HG02678 (cell line): ENCODE measurements at regions not wholly inside any gene's neighbourhood (a gene's known extent, or its start where the extent isn't known, plus 50 kb on each side); places are given as distances from the start of the nearest gene placed in this dataset.
"Not testable (repeated sequence)": the region's sequence is repeated elsewhere in the genome, so short reads cannot be mapped to it uniquely, and the experiment has no call there.

Experiments used
- ATAC-seq: cut with Tn5 transposase; IDR thresholded peaks from one replicate; pipeline ENCODE4 v1.9.1; 2021; ENCODE audit warnings: mild to moderate bottlenecking, moderate library complexity; ENCODE audit not compliant: unreplicated experiment

DNA sequence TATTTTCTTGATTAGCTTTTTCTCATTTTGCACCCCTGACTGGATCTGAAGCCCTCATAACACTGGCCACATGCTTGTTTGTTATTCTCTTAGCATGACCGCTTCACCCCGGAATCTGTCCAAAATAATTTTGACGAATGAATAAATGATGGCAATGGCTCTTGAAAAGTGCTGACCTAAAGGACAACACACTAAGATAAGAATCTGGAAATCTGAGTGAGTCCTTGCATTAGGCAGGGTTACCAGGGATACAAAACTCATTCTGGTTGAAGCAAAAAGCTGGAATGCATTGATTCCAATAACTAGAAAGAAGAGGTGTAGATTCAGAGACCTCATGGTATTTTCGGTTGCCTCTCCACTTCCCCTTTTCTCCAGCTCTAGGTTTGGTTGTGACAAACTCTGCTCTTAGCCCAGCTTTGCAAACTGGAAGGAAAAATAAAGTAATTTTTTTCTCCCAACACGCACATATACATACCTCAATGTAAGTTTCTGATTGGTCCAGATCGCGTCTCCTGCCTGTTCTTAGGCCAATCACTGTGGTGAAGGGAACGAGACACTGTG lies 157.4 kb downstream of the SKIDA1 start:
- no peak for ATAC-seq

DNA sequence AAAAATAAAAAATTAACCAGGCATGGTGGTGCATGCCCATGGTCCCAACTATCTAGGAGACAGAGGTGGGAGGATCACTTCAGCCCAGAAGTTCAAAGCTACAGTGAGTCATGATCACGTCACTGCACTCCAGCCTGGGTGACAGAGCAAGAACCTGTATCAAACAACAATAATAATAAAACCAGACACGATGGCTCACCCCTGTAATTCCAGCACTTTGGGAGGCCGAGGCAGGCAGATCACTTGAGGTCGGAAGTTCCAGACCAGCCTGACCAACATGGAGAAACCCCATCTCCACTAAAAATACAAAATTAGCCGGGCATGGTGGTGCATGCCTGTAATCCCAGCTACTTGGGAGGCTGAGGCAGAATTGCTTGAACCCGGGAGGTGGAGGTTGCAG lies 159.4 kb downstream of the SKIDA1 start:
- not testable (repeated sequence) for ATAC-seq

DNA sequence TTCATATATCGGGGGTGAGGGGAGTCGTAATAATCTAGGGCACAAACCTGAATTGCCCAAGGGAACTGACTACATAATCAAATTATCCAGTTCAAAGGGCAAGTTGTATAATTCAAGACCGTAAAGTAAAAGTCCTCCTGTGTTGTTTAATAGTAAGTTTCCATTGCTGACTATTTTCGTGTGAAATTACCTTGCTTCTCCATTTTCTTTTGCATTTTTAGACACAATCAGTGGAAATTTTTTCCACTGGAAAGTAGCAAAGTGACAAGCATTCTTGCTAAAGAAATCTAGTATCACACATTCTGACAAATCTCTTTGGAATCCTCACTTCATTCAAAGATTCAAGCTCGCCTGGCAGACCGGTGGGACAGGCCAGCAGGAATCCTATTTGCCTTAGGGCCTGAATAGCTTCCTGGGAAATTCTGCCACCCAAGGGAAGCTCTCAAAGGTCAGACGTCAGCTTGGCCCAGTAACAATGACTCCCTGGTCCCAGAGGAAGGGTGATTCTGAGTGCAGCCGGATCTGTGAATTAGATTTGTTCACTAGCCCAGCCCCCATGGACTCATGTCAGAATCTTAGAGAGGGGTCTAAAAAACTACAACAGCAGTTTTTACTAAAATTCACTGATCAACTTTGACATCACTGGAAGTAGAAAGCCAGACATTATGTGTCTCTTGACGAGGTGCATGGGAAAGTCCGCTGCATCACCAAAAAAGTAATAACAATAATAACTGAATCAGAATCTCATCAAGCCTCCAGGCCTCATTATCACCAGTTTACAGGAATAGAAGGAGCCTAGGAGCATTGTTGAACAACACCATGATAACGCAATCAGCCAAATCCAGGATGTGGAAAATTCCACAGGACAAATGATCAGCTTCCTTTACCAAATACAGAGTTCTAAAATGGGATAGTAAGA lies 161.0 kb downstream of the SKIDA1 start:
- ATAC-seq = no peak

DNA sequence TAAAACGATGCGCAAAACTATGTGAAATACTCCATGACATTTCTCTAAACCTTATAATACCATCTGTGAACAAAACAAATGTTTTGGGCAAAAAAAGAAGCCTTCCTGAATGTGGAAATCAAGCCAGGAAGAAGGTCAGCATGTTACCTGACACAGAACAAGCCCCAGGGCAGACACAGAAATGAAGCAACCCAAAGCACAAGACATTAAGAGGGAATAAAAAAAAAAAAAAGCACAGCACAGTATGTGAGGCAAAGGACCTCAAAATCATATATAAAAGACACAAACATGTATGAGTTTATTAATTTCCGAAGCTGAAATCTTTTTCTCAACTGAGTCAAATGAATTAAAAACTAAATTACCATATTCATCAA lies 161.8 kb downstream of the SKIDA1 start:
- no peak for ATAC-seq

DNA sequence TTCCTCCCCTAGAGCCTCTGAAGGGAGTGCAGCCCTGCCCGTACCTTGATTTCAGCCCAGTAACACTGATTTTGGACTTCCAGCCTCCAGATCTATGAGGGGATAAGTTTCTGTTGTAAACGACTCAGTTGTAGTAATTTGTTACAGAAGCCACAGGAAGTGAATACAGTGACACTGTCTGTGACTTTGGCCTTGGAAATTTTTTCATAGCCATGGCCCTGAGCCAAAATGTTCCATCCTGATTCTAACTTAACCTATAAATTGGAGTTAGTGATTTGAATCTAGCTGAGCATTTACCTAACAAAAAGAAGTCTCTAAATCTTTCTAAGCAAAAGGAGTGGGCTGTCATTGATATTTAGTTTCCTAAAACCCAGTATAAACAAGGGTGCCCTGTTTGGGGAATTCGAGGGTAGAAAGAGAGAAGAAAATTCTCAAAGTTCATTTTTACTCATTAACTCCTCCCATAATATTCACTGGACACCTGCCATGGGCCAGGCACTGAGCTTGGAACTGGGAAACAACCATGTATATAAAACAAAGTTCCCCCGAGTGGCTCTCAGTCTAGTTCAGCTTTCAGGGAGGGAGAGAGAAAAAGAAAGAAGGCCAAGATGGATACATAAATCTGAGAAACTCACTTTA lies 162.3 kb downstream of the SKIDA1 start:
- no peak for ATAC-seq

DNA sequence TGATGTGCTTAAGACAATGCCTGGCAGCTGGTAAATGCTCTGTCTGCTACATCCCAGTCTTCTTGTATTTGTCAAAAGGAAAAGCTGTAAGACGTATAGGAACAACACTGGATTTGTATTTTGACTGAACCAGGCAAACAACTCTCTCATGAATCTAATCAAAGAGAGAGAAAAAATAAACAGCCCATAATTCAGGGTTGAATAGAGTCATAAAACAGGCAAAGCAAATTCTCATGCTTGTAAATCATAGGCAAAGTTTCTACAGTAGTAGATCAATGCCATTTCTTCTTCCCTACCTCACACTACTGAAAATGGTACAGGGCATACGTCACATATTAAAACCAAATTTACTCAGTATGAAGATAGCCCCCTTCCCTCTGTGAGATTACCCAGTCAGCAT lies 166.3 kb downstream of the SKIDA1 start:
- no peak for ATAC-seq

DNA sequence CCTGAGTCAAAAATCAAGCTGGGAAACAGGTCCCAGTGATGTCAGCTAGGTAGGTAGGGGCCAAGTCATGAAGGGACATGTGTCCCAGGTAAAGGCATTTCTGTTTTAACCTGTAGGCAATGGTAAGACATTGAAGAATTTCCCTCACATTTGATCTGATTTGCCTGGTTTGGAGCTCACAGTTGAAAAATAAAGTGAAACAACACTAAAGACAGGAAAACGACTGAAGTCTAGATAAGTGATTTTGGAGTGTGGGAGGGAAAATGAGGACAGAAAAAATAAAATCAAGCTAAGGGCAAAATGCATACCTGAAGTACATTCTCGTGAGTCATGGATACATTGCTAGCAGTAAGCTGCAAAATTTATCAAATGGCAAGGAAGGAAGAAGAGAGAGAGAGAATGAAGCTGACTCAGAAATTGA lies 169.9 kb downstream of the SKIDA1 start:
- no peak for ATAC-seq

DNA sequence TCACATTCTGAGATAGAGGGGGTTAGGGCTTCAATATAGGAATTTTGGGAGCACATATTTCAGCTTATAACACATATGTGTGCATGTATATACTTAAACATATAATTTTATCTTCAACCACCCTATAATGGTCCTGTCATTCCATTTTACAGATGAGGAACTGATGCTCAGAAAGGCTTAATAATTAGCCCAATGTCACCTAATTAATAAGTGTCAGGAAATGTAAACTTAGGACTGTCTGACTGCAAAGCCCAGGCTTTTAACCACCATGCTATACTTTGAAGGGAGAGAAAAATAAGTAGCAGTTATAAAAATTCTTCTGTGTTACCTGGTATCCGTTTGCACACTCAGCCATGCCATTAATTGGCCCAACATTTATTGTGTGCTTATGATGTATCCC lies 172.6 kb downstream of the SKIDA1 start:
- no peak for ATAC-seq

DNA sequence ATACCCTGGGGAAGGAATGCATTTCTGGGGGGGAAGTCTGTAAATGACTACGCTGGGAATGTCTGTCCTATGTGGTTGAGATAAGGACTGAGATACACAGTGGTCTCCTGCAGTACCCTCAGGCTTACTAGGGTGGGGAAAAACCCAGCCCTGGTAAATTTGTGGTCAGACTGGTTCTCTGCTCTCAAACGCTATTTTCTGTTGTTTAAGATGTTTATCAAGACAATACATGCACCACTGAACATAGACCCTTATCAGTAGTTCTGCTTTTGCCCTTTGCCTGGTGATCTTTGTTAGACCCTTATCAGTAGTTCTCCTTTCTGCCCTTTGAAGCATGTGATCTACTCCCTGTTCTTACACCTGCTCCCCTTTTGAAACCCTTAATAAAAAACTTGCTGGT lies 173.9 kb downstream of the SKIDA1 start:
- not testable (repeated sequence) for ATAC-seq

DNA sequence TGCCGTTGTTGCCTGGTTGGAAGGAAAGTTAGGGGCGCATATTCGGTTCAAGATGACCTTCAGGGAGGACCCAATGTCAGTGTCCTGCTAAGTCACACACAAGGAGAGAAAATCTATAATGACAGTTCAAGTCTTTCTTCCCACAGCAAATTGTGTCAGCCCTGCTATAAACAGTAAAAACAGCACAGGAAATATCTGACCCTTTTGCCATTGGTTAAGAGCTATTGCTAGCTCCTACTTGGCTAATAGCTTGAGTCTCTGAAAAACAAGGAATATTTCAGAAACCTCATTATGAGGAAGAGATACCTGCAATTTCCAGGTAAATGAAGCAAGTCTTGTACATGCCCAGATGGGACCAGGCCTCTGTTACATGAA lies 175.6 kb downstream of the SKIDA1 start:
- ATAC-seq = no peak

DNA sequence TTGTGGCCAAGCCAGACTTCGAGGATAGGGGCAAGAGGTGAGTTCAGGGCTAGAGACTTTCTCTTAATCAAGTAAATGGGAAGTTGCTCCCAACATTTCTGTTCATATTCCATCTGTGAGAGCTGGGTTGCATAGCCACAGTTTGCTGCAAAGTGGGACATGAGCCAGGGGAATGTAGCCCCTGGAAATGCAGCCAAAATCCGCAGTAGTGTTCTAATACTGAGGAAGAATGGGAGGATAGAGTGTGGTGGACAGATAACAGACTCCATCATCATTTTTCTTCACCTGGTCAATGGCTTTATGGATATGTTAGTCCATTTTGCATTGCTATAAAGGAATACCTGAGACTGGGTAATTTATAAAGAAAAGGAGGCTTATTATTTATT lies 177.7 kb downstream of the SKIDA1 start:
- ATAC-seq = no peak

DNA sequence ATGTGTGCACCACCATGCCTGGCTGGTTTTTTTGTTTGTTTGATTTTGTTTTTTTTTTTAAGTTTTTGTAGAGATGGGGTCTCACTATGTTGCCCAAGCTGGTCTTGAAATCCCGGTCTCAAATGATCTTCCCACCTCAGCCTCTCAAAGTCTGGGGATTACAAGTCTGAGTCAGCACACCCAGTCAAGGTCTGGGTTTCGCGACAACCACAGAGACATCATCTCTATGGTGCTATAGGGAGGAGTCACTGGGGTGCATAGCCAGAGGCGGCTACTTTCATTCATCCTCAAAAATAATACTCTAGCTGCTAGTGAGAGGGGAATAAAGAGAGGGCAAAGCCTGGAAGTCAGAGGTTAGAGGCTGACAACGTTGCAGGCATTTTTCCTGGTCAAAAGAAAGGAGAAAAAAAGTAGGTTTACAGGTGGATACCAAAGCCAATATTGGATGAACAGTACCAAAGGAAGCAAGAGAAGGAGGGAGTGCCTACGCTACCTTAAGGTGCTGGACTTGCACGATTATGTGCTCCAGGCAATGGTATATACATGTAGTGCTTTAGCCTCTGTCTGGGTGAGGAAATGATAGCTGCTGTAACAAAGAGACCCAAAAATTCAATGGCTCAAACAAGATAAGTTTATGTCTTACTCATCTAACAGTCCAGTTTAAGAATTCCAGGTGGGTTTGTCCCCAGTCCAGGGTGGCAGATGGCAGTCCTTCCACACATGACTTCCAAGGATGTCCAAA lies 178.3 kb downstream of the SKIDA1 start:
- ATAC-seq = no peak

DNA sequence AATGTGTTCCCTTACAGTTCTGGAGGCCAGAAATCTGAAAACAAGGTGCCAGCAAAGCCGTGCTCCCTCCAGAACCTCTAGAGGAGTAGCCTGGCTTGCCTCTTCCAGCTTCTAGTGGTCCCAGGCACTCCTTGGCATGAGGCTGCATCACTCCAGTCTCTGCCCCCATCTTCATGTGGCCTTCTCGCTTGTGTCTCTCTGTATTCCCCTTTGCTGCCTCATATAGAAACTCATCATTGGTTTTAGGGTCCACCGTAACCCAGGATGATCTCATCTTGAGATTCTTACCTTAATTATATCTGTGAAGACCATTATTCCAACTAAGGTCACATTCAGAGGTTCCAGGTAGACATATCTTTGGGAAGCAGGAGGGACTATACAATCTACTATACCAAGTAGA lies 182.4 kb downstream of the SKIDA1 start:
- no peak for ATAC-seq

DNA sequence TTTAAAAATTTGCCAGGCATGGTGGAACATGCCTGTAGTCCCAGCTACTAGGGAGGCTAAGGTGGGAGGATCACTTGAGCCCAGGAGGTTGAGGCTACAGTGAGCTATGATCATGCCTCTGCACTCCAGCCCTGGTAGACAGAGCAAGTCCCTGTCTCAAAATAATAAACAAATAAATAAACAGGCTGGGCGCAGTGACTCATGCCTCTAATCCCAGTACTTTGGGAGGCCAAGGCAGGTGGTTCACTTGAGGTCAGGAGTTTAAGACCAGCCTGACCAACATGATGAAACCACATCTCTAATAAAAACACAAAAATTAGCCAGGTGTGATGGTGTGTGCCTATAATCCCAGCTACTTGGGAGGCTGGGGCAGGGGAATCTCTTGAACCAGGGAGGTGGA lies 183.0 kb downstream of the SKIDA1 start:
- ATAC-seq = not testable (repeated sequence)

DNA sequence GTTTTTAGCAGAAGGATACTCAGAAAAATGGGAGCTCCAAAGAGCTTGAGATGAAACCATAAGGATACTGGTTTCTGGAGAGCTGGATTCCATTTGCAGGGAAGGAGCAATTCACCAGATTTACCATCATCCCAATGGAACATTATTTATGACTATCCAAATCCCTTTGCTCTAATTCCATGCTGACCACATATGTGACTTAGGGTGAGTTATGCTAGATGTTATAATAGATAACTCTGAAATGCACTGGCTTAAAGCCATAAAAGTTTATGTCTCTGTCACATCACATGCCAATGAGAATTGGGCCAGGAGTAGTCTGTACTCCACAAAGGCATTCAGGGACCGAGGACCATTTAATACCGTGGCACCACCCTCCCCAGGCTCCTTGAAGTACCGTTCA lies 185.2 kb downstream of the SKIDA1 start:
- no peak for ATAC-seq

DNA sequence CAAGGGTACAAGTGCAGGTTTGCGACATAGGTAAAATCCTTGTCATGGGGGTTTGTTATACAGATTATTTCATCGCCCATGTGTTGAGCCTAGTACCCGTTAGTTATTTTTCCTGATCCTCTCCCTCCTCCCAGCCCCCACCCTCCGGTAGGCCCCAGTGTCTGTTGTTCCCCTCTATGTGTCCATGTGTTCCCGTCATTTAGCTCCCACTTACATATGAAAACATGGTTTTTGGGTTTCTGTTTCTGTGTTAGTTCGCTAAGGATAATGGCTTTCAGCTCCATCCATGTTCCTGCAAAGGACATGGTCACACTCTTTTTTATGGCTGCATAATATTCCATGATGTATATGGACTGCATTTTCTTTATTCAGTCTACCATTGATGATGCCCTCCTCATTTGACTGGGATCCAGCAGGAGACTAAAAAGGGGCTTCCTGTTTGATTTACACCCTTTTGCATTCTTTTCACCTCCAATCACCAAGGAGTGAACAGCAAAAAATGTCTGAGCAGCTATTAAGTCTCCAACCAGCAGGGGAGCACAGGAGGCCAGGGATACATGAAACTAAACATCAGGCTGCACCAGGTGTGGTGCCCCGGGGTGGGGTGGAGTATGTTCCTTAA lies 188.2 kb downstream of the SKIDA1 start:
- no peak for ATAC-seq

DNA sequence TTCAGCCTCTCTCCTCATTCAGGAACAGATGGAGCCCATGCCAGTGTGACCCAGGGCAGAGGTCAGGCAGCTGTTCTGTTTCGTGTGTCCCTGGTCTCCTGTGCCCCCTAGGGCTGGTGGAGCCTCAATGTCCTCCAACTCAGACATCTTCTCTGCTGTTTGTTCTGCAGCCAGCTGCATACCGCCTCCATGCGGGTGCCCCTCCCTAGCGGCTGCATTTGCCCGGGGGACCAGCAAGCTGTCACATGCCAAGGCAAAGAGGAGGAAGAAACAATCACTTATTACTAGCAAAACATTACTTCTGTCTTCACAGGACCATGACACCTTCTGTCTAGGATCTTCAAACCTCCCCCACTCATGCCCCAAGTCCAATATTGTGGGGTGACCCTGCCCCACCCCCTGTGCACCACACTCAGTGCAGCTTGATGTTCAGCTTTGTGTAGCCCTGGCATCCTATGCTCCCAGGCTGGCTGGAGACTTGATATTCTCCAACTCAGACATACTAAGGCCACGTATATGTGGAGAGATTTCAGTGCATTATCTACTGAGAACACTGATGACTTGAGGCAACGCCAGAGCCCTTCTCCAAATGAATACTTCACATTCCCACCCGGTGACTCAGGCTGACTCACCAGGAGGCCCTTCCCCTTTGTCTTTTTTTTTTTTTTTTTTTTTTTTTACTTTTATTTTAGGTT lies 188.9 kb downstream of the SKIDA1 start:
- ATAC-seq = no peak

DNA sequence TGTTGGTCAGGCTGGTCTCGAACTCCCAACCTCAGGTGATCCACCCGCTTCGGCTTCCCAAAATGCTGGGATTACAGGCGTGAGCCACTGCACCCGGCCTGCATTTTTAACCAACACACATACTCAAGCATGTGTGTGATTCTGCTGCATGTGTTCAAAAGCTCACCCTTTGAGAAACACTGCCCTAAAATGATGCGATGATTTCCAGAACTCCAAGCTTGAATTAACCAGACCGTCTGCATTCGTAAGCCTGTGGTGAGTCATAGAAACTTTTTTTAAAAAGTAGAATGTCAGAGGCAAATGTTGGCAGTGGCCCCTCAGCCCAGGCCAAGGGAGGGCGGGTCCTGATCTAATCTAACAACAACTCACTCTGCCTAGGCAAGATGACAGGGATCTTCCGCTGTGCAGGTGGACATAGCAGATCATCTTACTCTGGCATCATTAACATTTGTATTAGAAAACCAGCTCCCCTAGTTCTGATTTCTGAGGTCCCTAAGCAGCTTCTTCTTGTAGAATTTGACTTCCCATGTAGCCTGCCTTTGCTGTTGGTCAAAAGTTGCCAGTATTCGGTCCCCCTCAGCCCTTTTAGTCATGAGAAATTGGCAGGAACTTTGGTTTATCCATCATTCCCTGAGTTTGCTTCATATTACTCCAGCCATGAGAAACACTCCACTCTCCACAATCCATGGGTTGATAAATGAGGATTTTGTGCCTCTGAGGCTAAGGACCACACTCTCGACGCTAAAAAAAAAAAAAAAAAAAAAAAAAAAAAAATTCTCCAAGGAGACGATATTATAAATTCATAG lies 190.4 kb downstream of the SKIDA1 start:
- ATAC-seq = no peak

DNA sequence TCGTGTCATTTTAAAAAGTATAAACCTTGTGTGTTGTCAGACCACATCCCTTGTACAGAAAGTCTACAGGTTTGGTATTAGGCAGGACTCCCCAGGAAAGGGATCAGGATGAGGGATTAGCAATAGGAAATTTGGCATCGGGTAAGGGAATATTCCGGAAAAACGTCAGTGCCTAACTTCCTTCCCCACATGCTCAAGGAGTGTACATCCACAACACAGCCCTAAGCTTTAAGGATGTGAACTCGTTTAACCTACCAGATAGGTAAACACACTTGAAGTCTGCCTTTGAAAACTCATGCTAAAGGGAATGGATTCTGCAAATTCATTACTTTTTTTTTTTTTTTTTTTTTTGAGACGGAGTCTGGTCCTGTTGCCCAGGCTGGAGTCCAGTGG lies 194.9 kb downstream of the SKIDA1 start:
- ATAC-seq = no peak
